CD4-positive, alpha-beta T cell treated with Interleukin-4 for 4 hours (primary cell): ENCODE measurements at regions not wholly inside any gene's neighbourhood (a gene's known extent, or its start where the extent isn't known, plus 50 kb on each side); places are given as distances from the start of the nearest gene placed in this dataset.
"Not testable (repeated sequence)": the region's sequence is repeated elsewhere in the genome, so short reads cannot be mapped to it uniquely, and the experiment has no call there.

Experiments used
- DNase-seq: peaks from one replicate; pipeline ENCODE4 v3.0.0-alpha.2; 2020

DNA sequence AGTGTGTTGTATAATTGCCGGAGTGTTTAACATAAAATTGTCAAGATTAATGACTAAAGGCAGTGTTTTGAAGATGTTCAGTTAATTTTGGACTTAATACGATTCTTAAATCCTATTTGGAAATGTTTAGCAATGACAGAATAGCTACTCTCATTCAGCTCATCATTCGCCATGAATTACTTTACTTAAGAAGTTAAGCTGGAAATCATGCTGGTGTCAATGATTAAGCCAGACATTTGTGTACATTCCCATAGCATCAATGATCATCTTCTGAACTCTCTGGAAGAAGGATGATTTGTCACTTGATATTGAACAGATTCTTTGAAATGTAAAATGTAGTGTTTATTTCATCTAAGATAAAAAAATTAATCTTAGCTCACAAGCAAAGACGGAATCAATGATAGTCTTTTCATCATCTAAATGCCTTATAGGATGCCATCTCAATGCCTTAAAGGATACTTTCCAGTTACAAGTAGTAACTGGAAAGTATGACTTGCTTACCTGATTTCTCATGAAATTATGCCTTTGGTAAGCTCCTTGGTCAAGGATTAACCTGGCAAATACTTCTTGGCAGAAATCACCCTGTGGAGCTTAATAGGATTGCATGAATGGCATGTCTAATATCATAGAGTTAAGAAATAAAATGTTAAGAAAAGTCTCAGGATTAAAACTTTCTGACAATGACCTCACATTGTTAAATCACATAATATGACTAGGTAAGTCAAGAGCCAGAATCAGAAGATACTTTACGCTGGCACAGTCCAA lies 515.5 kb upstream of the AGA start:
- no peak for DNase-seq

DNA sequence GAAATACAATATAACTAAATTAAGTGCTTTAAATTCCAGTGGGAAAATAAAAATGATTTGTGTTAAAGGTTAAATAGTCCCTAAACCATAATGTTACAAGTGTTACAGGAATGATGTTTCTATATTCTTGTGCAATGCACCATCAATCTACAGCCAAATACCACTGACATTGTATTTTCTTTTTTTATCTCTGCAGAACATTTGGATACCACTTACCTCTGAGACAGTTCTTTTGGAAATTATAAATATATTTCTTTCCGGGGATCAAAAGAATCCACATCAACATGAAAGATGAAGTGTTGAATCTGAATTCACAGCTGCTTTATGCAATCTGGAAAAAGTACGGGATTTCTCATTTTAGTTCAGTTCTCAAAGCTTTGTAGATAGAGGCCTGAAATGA lies 518.3 kb upstream of the AGA start:
- DNase-seq = no peak

DNA sequence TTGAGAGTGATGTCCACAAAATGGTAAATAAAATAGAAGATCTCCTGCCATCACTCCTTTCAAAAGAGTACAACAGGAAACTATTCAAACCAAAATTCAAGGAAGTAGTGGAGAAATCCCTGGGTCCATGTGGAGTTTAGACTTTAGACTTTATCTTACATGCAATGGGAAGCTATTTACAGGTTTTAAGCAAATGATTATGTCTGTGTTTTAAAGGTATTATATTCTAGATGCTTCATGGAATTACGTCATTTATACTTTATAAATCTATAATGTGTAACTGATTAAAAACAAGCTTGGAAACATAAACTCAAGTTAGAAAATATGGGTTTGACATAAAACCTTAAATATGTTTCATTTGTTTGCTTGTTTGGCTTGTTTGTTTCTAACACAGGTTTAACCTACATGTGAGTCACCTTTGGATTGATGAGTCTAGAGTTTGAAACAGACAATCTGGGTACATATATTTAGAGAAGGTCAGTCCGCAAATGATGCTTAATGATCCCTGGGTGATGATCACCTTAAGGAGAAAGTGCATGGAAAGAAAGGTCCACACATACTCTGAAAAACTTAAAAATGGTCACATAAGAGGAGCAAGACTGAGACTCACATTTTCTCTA lies 519.6 kb upstream of the AGA start:
- no peak for DNase-seq

DNA sequence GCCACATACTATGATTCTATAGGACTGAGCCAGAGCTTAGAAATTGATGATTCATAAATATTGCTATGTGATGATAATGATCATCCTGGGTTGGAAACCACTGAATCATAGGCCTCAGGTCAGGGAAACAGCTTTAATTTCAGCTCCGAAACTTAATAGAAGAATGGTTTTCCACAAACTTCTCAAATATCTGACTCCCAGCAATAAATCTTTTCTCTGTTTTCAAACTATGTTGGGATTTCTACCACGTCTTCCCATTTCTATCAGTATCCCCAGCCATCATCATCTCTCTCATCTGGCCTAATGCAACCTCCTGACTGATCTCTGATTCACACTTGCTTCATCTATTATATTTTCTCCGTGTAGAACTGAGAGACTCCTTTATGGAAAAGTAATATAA lies 521.8 kb upstream of the AGA start:
- no peak for DNase-seq

DNA sequence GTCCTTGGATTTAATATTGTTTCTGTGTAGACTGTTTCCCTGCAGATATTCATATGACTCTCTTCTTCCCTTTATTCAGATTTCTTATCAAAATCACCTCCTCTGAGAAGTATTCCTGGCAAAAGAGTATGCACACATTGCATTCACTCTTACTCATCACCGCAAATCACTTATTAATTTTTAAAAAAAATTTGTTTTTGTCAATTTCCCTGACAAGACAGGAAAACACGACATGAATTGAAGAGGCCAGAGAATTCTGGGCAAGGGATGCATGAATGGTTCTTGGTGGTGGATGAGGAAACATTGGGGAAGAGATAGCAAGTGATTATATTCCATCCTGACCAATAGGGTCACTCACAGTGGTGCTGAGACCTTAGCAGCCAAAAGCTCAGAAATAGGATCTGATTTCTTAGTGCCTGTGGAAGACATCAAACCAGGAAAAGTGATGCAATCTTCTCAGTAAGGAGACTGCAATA lies 522.5 kb upstream of the AGA start:
- DNase-seq = no peak

DNA sequence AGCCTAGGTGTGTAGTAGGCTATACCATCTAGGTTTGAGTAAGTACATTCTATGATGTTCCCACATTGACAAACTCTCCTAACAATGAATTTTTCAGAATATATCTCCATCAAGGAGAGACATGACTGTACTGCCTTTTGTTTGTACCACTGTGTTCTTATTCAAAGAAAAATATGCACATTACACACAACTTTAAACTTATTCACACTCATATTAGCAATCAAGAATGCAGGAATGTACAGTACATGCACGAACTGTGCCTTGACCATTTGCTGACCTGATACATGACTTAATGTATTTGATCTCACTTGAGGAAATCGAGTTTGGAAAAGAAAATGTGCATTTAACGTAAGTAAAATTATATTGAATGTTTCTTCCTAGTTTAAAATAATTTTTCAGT lies 525.1 kb upstream of the AGA start:
- no peak for DNase-seq

DNA sequence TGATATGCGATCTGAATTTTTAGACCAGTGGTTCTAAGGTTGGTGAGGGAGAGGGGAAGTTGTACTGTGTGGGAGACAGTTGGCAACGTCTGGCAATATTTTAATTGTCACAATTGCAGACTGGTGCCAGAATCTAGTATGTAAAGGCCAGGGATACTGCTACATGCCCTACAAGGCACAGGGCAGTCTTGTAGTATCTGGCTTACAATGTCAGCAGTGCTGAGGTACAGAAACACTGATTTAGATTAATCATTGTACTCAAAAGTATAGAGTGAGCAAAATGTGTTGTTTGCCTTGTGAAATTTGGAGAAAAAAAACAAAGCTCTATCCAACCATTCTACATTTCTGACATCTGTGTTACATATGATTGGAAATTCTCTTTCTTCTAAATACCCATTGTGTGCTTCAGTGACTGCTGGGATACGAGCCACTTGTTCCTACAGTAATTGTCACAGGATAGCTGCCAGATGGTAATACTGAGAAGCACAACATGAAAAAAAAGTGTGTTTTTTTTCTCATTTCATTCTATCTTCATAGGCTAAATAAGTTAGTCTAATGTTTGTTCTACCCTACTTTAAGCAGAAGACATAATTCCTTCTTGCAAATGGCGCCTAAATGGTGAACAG lies 526.7 kb upstream of the AGA start:
- DNase-seq = no peak

DNA sequence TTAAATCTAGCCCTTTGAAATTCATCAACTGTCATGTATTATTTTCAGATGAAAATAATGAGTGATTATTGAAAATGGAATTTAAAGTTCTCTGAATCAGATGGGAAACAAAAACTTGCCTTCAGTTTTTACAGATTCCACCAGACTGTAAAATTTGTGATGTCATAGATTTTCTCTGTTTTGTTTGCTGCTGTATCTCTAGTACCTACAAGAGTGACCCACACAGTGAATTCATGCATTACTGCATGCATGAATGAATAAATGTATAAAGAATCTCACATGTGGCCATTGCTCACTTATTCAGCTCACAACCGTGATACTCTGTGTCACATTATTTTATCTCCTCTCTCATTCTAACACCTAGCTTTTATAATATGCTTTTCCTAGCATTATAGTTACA lies 532.2 kb upstream of the AGA start:
- DNase-seq = no peak

DNA sequence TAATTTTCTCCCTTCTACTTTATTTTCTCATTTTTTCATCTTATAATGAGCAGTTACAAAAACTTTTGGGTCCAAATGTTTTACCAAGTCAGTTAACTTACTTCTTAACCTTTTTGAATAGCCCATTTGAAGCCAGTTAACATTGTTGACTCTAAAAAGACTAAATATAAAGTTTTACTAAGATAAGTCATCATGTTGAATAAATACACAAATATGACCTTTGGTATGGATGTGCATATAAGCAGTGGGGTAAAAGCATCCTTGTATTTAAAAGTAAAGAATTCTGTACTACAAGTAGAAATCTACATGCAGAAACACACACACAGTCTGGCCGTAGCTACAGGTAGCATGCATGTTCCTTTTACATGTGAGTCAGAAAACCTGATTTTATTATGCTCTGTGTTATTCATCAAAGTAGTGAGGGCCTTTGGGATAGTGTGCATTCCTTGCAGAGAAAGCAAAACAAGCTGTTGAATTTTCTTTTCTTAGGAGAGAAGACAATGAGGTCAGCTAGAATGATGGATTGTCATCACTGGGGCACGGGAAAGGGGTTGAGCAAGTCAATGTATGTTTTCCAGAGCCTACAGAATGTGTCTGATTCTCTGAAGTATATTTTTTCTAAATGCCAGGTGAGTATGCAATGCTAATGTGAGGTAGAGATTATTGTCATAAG lies 533.2 kb upstream of the AGA start:
- DNase-seq = no peak

DNA sequence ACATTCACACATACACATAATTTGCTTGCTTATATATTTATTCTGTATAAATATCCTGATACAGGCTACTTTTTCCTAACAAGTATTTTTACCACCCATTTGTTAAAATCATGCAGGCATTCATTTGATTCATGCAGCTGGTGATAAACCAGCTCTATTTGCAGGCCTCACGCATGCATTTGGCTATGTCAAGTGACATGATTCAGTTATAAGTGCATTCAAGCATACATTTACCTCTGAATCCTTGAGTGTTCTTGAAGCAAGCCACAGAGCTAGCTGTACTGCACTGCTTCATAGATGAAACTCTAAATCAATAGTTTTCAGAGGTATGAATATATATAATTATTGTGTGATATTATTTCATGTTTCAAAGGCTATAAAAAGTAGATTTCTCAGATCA lies 544.0 kb upstream of the AGA start:
- DNase-seq = no peak

DNA sequence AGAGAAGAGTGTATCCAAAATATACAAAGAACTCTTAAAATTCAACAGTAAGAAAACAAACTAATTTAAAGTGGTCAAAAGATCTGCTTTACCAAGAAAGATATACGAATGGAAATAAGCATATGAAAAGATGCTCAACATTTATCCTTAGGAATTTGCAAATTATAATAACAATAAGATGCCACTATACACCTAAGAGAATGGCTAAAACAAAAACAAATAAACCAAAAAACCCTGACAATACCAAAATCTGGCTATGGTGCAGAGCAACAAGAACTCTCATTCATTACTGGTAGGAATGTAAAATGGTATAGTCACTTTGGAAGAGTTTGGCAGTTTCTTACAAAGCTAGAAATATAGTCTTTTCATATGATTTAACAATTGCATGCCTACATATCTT lies 545.7 kb upstream of the AGA start:
- no peak for DNase-seq

DNA sequence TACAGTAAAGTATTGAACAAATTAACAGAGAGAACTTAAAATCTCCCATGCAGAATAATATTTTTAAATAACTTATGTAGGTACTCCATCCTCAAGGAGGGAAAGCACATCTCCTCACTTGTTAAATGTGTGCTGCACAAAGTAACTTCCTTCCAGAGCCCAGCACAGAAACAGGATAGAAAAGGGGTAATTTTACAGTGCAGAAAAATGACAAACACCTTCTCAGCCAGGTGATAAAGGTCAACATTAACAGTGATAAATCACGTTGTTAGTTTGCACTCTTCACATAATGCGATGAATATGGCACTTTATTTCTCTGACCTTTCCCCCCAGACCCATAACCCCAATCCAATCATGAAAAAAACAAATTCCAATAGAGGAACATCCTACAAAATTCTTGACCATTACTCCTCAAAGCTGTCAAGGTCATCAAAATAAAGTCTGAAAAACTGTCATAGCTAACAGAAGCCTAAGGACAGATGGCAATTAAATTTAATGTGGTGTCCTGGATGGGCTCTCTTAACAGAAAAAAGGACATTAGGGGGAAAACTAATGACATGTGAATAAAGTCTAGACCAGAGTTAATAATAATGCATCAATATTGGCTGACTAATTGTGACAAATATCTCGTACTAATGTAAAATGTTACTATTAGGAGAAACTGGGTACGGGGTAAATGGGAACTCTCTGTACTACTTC lies 547.4 kb upstream of the AGA start:
- DNase-seq = no peak

DNA sequence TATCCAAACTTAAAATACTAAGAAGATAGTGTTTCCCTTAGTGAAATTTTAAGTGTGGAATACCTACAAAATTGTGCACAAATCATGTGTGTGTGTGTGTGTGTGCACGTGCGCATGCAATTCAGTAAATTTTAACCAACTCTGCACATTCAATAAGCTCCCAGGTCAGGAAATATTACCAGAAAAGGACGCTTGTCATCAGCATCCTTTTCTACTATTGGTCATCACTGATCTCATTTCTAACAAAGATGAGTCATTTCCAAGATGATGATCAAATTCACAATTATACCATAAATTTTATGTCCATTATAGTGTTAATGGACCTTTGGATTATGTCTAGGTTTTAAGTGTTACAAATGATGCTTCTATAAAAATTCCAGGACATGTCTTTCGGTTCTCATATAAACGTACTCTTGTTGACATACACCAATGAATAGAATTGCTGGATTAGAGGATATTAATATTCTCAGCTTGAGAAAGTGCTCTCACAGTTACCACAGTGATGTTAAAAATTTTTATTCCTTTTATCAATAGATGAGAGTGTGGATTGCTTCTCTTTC lies 560.9 kb upstream of the AGA start:
- no peak for DNase-seq

DNA sequence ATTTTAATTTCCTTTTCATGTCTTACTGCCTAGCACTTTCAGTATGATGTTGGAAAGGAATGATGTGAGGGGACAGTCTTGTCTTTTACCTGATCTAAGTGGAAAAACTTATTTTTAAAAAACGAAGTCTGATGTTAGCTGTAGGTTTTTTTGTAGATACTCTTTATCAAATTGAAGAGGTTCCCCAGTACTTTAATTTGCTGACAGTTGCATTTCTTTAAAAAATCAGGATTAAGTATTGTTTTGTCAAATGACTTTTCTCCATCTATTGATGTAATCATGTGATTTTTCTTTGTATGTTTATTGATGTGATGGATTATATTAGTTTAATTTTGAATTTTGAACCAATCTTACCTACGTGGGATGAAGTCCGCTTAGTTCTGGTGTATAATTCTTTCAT lies 568.4 kb upstream of the AGA start:
- DNase-seq = no peak

DNA sequence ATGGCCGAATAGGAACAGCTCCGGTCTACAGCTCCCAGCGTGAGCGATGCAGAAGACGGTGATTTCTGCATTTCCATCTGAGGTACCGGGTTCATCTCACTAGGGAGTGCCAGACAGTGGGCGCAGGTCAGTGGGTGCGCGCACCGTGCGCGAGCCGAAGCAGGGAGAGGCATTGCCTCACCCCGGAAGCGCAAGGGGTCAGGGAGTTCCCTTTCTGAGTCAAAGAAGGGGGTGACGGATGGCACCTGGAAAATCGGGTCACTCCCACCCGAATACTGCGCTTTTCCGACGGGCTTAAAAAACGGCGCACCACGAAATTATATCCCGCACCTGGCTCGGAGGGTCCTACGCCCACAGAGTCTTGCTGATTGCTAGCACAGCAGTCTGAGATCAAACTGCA lies 572.8 kb upstream of the AGA start:
- not testable (repeated sequence) for DNase-seq

DNA sequence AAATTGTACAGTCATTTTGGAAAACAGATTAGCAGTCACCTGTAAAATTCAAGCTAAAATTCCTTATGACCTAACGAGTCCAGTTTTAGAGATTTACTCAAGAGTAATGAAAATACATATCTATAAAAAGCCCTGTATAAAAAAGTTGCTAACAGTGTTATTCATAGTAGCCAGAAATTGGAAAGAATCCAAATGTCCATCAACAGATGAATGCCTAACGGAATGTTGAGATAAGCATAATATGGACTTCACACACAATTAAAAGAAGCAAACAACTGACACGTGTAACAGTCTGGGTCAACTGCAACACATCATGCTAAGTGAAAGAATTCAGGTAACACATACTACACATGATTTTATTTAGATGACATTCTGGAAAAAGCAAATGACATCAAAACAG lies 584.8 kb upstream of the AGA start:
- no peak for DNase-seq

DNA sequence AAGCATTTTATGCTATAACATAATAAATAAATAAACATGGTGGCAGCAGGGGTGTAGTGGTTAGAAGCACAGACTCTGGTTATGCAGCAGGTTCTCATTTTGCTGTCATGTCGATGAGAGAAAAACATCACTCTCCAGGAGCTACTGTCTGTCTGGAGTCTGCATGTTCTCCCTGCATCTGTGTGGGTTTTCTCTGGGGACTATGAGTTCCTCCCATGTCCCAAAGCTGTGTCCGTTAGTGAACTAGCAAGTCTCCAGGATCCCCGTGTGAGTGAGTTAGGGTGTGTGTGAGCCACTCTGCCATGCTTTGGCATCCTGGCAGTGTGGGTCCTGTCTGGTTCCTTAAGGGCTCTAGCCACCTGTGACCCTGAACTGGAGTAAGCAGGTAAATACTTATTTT lies 585.6 kb upstream of the AGA start:
- no peak for DNase-seq

DNA sequence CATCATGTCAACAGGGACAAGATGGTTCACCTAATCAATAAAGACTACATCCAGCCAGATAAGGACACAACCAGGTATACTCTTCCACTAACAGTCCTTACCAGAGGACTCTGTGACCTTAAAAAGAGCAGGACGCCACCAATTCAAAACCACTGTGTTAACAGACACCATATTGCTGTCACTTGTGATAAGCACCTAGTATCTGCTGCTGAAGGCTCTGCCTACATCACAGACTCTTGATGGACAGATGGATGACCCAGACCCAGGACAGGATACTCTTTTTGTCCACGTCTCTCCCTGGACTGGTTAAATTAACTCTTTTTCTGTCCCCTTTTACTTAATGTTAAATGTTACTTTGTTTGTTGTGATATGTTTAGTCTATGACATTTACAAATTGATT lies 586.2 kb upstream of the AGA start:
- DNase-seq = no peak

DNA sequence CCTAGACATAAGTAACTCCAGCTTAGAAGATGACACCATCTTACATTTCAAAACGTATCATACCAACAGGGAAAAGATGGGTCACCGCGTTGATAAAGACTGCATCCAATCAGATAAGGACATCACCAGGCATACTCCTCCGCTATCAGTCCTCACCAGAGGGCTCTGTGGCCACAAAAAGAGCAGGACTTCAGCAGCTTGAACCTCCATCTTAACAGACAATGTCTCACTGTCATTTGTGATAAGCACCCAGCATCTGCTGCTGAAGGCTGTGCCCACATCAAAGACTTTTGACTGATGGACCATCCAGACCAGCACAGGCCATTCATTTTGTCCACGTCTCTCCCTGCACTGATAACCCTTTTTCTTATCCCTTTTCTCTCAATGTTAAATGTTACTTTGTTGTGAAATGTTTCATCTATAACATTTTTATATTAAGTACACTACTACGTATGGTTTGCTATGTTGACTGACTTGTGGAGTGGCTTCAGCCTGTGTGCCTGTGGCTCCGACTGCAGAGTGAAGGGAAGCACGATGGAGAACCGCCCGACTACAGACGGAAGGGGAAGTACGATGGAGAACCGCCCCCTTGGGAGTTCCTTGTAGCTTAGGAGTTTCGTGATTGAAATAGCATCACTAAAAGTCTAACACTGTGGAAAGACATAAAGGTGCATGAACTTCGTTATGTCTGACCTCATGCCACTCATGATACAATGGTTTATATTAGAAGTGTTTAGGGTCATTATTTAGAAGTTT lies 595.4 kb upstream of the AGA start:
- DNase-seq = no peak

DNA sequence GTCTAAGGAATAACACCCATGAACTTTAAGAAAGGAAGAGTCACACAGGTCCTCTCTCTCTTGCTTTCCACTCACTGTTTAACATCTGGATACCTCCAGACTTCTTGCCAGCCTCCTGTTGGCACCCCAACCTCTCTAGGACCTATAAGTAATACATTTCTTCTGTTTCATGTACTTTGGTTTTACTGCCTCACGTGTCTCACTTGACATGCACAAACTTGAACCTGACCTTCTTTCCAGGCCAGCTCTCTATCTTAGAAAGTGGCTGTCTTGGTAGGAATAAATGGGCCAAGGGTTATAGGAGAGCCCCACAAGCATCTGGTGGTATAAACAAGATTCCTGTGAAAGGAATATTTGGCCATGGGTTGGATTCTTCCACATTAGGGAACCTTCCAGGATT lies 614.8 kb upstream of the AGA start:
- no peak for DNase-seq

DNA sequence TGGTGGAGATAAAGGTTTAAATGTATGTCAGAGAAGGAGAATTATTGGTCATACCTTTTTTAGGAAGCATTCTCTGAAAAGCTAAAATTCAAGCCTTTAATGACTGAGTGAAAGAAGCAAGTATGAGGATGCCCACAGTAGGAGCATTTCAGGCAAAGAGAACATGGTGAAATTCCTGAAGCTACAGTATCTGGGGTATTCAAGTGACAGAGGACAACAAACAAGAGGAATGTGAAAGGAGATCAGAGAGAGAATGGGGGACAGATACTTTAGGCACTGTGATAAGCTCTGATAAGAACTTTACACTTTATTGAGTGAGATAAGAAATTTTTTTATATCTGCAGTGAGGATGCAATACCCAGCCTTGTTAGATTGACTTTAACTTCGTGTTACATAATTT lies 621.3 kb upstream of the AGA start:
- no peak for DNase-seq

DNA sequence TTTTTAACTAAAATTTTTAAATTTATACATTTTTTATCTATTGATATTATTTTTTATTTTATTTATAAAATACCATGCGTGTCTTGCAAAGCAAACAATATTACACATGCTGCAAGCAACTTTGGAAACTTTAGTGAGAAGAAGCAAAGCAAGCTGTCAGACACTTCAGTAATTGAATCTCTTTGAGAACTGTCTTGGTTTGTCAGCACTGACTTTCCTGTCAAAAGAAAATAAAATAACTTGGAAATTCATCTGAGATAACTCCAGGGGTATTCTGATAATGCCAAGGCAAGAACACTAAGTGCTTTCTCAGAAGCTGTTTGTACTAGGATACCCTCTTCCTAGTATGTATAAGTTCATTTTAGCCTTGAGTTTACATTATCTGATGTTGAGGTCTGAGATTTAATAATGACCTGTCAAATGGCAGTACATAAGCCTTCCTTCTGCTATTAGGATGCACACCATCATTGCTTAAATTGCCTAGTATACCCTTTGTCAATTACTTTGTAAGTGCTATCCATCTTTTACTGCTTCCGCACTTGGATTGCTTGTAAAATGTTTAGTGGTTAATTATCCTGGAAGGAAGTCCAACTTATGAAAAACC lies 624.2 kb upstream of the AGA start:
- no peak for DNase-seq
